Fibroblast of skin of left biceps (primary cell): ENCODE measurements at regions not wholly inside any gene's neighbourhood (a gene's known extent, or its start where the extent isn't known, plus 50 kb on each side); places are given as distances from the start of the nearest gene placed in this dataset.
A peak's percentile ranks its signal among the peaks of the same experiment; 100 is the strongest.
"Not testable (repeated sequence)": the region's sequence is repeated elsewhere in the genome, so short reads cannot be mapped to it uniquely, and the experiment has no call there.

Experiments
- DNase-seq, 2 experiments: peaks; one replicate each; pipeline ENCODE4 v3.0.0-alpha.2; 2013; ENCODE audit warnings: low read depth in 2 of 2

GRCh38 chr6:27674882-27675281, 202.0 kb upstream of the ZNF184 start:
- DNase-seq, result no peak

GRCh38 chr6:27672113-27672799, 199.4 kb upstream of the ZNF184 start:
- DNase-seq, result peak in 1 of 2 experiments; percentile 21

GRCh38 chr6:27669624-27670301, 196.9 kb upstream of the ZNF184 start:
- DNase-seq, result no peak

GRCh38 chr6:27669295-27669623, 196.4 kb upstream of the ZNF184 start:
- DNase-seq, result no peak

- DNase-seq, result peak; percentile 35 to 37
These were observed 195.8 kb upstream of the ZNF184 start for GRCh38 chr6:27668442-27669294.

- no peak for DNase-seq
These were observed 194.9 kb upstream of the ZNF184 start for GRCh38 chr6:27667657-27668441.

- no peak for DNase-seq
These were observed 194.2 kb upstream of the ZNF184 start for GRCh38 chr6:27667016-27667656.

GRCh38 chr6:27662769-27663168, 189.9 kb upstream of the ZNF184 start:
- DNase-seq, result no peak

- DNase-seq, result not testable (repeated sequence)
These were observed 189.3 kb upstream of the ZNF184 start for GRCh38 chr6:27662212-27662611.

- DNase-seq, result not testable (repeated sequence)
These were observed 180.4 kb upstream of the ZNF184 start for GRCh38 chr6:27653143-27653825.

- no peak for DNase-seq
These were observed 178.4 kb upstream of the ZNF184 start for GRCh38 chr6:27651371-27651732.

GRCh38 chr6:27650620-27651370, 177.9 kb upstream of the ZNF184 start:
- DNase-seq, result no peak

- no peak for DNase-seq
These were observed 171.6 kb upstream of the ZNF184 start for GRCh38 chr6:27644528-27644927.

- no peak for DNase-seq
These were observed 170.0 kb upstream of the ZNF184 start for GRCh38 chr6:27642744-27643456.

- not testable (repeated sequence) for DNase-seq
These were observed 163.0 kb upstream of the ZNF184 start for GRCh38 chr6:27635886-27636285.

- not testable (repeated sequence) for DNase-seq
These were observed 160.3 kb upstream of the ZNF184 start for GRCh38 chr6:27633221-27633688.

- no peak for DNase-seq
These were observed 158.7 kb upstream of the ZNF184 start for GRCh38 chr6:27631609-27631916.

GRCh38 chr6:27630727-27631608, 158.1 kb upstream of the ZNF184 start:
- no peak for DNase-seq
